ENCODE measurements at regions not wholly inside any gene's neighbourhood (a gene's known extent, or its start where the extent isn't known, plus 50 kb on each side); places are given as distances from the start of the nearest gene placed in this dataset.

DNA sequence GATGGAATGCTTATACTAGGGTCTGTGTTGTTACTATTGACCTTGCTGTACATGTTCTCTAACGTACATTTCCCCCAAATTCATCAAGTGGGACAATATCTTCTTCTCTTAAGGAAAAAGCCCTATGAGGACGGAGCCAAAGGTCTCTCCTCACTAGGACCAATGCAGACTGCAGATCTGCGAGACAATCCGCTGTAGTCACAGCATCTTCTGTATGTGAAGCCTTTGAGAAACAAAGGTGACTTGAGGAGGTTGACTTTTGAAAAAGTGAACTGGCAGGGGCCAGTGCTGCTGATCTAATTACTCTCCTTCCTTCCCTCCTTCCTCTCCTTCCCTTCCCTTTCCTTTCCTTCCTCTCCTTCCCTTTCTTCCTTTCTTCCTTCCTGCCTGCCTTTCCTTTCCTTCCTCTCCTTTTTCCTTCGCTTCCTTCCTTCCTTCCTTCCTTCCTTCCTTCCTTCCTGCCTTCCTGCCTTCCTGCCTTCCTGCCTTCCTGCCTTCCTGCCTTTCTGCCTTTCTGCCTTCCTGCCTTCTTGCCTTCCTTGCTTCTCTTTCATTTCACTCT is 71.1 kb upstream of the BASP1 start:
- Mint-ChIP-seq H3K4me3 (no peak overlapping the region), H3K27me3 (peaks cover 3% of the 10 kb centered on the region), H3K27ac (no peak overlapping the region), H3K4me1 (no peaks in the 10 kb centered on the region), H3K9me3 (peaks cover 2% of the 10 kb centered on the region), H3K36me3 (no peaks in the 10 kb centered on the region)
- CTCF ChIA-PET = no interaction called here
- DNase-seq = no peak

GRCh38 chr5:17147170-17147569 is 70.3 kb upstream of the BASP1 start:
- no peak for DNase-seq
- peaks cover 3% of the 10 kb centered on the region for H3K27me3 Mint-ChIP-seq
- H3K36me3 Mint-ChIP-seq = no peaks in the 10 kb centered on the region
- no peak overlapping the region for H3K27ac Mint-ChIP-seq
- no peak overlapping the region for H3K4me3 Mint-ChIP-seq
- H3K4me1 Mint-ChIP-seq = no peaks in the 10 kb centered on the region
- CTCF ChIA-PET = interaction anchor here (0.9 kb wide), 1 partner anchor 14 kb away, joined by 3 read pairs; no protein-coding TSS in a partner anchor
- H3K9me3 Mint-ChIP-seq = peaks cover 2% of the 10 kb centered on the region

DNA sequence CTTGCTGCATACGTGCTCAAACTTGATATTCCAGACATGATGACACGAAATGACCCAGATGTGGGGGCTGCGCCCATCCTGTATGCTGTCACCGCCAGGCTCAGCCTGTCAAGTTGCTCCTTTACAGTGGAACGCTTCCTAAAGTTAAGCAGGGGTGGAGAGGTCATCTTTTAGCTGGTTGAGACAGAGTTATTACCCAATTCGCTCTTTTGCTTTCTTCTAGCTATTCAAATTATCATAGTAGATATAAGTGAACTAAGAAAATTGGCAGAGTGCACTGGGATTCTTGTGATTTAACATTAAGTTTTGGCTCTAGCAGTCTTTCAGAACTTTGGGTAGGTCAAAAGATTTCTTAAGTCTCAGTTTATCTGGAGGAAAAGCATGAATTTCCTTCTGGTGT is 69.8 kb upstream of the BASP1 start:
- Mint-ChIP-seq H3K4me1 (no peaks in the 10 kb centered on the region), H3K27ac (no peak overlapping the region), H3K36me3 (no peaks in the 10 kb centered on the region), H3K27me3 (peaks cover 3% of the 10 kb centered on the region), H3K9me3 (peaks cover 2% of the 10 kb centered on the region), H3K4me3 (no peak overlapping the region)
- DNase-seq = no peak
- CTCF ChIA-PET = interaction anchor here (0.9 kb wide), 1 partner anchor 15 kb away, joined by 3 read pairs; no protein-coding TSS in a partner anchor

DNA sequence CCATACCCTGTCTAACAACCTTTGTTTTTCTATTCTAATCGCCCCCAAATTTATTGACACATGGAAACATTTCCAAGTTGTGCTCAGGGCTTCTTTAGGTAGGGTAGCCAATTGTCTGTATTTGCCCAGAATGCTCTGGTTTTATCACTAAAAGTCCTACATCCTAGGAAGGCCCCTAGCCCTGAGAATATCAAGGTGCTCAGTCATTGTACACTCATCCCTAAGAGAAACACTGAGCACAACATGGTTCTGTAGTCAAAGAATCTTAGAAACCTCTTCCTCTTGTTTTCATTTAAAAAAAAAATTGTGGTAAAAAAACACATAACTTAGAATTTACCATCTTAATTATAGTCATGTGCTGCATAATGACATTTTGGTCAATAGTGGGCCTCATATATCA is 69.0 kb upstream of the BASP1 start:
- Mint-ChIP-seq H3K27ac (no peak overlapping the region), H3K4me1 (no peaks in the 10 kb centered on the region), H3K9me3 (no peaks in the 10 kb centered on the region), H3K27me3 (peaks cover 3% of the 10 kb centered on the region), H3K36me3 (no peaks in the 10 kb centered on the region), H3K4me3 (no peak overlapping the region)
- DNase-seq = no peak
- CTCF ChIA-PET = no interaction called here

DNA sequence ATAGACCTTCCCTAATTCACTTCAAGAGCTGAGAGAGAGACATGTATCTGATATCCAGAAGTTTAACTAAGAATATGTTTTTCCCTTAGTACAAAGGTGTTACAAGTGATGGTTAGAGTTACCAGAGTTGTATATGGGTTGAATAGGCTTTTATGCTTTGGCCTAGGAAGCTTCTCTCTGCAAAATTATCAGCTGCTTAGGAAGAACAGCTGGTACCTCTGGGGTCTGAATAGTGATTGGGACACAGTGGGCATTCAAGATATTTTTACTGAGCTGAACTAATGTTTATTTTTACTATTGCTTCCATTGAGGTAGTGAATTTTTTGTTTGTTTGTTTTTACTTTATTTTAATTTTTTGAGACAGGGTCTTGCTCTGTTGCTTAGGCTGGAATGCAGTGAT is 67.6 kb upstream of the BASP1 start:
- Mint-ChIP-seq H3K27ac (no peak overlapping the region), H3K4me3 (no peak overlapping the region), H3K4me1 (no peaks in the 10 kb centered on the region), H3K9me3 (no peaks in the 10 kb centered on the region), H3K36me3 (no peaks in the 10 kb centered on the region), H3K27me3 (peaks cover 3% of the 10 kb centered on the region)
- no peak for DNase-seq
- CTCF ChIA-PET = interaction anchor here (2.9 kb wide), 1 partner anchor 18 kb away, joined by 9 read pairs; no protein-coding TSS in a partner anchor

GRCh38 chr5:17150531-17150930 is 66.9 kb upstream of the BASP1 start:
- H3K27me3 Mint-ChIP-seq = peaks cover 3% of the 10 kb centered on the region
- H3K27ac Mint-ChIP-seq = no peak overlapping the region
- no peak overlapping the region for H3K4me3 Mint-ChIP-seq
- no peaks in the 10 kb centered on the region for H3K36me3 Mint-ChIP-seq
- H3K9me3 Mint-ChIP-seq = no peaks in the 10 kb centered on the region
- H3K4me1 Mint-ChIP-seq = no peaks in the 10 kb centered on the region
- CTCF ChIA-PET = interaction anchor here (2.9 kb wide), 1 partner anchor 18 kb away, joined by 9 read pairs; no protein-coding TSS in a partner anchor
- DNase-seq = no peak

- H3K36me3 Mint-ChIP-seq = no peaks in the 10 kb centered on the region
- peaks cover under 1% of the 10 kb centered on the region for H3K27me3 Mint-ChIP-seq
- no peaks in the 10 kb centered on the region for H3K4me1 Mint-ChIP-seq
- no peak overlapping the region for H3K4me3 Mint-ChIP-seq
- no peak for DNase-seq
- H3K27ac Mint-ChIP-seq = no peak overlapping the region
- CTCF ChIA-PET = interaction anchor here (0.6 to 2.9 kb wide), 2 partner anchors 19 to 375 kb away, joined by 4 to 9 read pairs; no protein-coding TSS in a partner anchor
- no peaks in the 10 kb centered on the region for H3K9me3 Mint-ChIP-seq
Observed at GRCh38 chr5:17151686-17152085, 65.7 kb upstream of the BASP1 start.

DNA sequence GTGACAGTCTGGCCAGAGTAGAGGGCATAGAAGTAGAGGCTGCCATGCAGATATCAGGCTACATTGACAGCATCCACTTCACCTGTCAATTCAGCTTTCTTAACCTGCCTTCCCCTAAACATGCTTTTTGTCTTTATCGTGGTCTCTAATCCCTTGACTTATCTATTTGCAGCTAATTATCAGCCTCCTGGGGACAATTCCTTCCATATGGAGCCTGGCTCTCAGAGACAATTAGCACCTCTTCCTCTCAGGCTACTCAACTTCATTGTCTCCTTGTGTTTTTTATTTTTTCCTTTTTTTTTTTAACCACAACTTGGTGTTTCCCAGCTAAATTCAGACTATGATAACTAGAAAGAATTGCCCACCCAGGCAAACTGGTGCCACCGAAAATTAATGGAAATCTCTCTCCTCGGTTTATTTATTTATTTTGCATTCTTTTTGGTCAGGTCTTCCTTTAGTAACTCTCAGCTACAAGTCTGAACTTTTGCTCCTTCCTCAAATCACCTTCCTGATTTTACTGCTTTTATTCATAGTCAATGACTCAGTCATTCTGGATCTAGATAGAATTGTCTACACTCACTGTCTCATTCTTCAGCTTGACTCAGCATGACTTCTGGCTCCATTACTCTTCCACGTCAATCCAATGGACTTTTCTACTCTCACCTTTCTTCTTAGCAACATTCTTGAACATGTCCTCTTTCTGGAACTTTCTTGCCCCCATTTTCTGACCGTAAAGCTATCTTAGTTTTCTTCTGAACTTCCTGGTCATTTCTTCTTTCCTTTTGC is 63.0 kb upstream of the BASP1 start:
- CTCF ChIA-PET = no interaction called here
- H3K27ac Mint-ChIP-seq = no peak overlapping the region
- DNase-seq = no peak
- H3K4me3 Mint-ChIP-seq = no peak overlapping the region
- no peaks in the 10 kb centered on the region for H3K27me3 Mint-ChIP-seq
- no peaks in the 10 kb centered on the region for H3K4me1 Mint-ChIP-seq
- H3K36me3 Mint-ChIP-seq = no peaks in the 10 kb centered on the region
- H3K9me3 Mint-ChIP-seq = peaks cover 3% of the 10 kb centered on the region

DNA sequence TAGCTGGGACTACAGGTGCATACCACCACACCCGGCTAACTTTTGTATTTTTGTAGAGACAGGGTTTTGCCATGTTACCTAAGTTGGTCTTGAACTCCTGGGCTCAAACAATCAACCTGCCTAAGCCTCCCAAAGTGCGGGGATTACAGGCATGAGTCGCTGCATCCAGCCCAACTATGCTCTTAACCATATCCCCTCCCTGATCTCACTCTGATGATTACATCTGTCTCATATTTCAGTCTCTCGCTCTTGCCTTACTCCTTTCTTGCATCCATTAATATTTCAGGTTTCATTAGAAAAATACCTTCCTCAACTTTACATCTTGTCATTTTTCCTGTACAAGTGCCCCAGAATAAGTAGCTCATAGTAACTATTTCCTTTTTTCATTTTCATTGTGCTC is 61.0 kb upstream of the BASP1 start:
- peaks cover 3% of the 10 kb centered on the region for H3K9me3 Mint-ChIP-seq
- no peak for DNase-seq
- H3K4me1 Mint-ChIP-seq = no peaks in the 10 kb centered on the region
- no peaks in the 10 kb centered on the region for H3K36me3 Mint-ChIP-seq
- H3K27ac Mint-ChIP-seq = no peak overlapping the region
- no peaks in the 10 kb centered on the region for H3K27me3 Mint-ChIP-seq
- CTCF ChIA-PET = no interaction called here
- H3K4me3 Mint-ChIP-seq = no peak overlapping the region

- H3K4me3 Mint-ChIP-seq = no peak overlapping the region
- H3K4me1 Mint-ChIP-seq = no peaks in the 10 kb centered on the region
- DNase-seq = no peak
- no peak overlapping the region for H3K27ac Mint-ChIP-seq
- CTCF ChIA-PET = interaction anchor here (0.6 kb wide), 1 partner anchor 28 kb away, joined by 4 read pairs; no protein-coding TSS in a partner anchor
- no peaks in the 10 kb centered on the region for H3K27me3 Mint-ChIP-seq
- H3K9me3 Mint-ChIP-seq = peaks cover 3% of the 10 kb centered on the region
- no peaks in the 10 kb centered on the region for H3K36me3 Mint-ChIP-seq
Observed at GRCh38 chr5:17157294-17157693, 60.1 kb upstream of the BASP1 start.

DNA sequence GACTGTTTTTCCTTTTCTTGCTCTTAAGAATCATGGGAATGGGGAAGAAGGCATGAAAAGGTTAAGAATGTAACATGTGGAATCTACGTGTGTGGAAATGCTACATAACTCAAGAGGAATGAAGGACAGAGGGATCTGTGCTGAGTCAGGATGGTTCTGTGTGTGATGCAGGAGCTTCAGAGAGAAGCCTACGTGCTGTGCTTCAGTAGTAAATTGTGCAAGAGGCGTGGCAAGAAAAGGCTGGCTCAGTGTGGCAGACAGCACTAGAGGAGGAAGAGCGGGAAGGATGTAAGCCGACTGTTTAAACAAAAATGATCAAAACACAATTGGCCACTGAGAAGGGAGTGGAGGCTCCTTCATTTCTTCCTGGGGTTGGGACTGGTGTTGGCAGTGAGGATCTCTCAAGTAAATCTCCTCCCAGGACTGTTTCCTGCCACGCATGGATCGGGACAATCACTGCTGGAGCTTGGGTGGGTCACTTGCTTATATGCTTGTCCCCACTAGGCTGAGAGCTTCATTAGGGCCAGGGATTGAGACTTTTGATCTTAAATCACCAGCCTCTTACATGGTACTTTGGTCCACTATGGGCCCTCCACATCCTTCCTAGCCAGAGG is 59.4 kb upstream of the BASP1 start:
- Mint-ChIP-seq H3K9me3 (peaks cover 3% of the 10 kb centered on the region), H3K36me3 (no peaks in the 10 kb centered on the region), H3K4me1 (no peaks in the 10 kb centered on the region), H3K4me3 (no peak overlapping the region), H3K27me3 (no peaks in the 10 kb centered on the region), H3K27ac (no peak overlapping the region)
- DNase-seq = no peak
- CTCF ChIA-PET = interaction anchor here (0.6 kb wide), 1 partner anchor 28 kb away, joined by 4 read pairs; no protein-coding TSS in a partner anchor

DNA sequence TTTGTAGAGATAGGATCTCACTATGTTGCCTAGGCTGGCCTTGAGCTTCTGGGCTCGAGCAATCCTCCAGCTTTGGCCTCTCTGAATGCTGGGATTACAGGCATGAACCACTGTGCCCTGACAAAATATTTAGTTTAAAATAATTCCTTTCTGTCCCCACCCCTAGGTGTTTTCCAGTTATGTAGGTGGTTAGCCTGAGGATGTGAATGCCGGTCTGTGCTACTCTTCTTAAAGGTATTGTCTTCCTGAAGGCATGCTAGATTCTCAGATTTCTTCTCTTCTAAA is 56.7 kb upstream of the BASP1 start:
- H3K36me3 Mint-ChIP-seq = no peaks in the 10 kb centered on the region
- no peak overlapping the region for H3K4me3 Mint-ChIP-seq
- CTCF ChIA-PET = no interaction called here
- H3K4me1 Mint-ChIP-seq = no peaks in the 10 kb centered on the region
- no peak for DNase-seq
- peaks cover 3% of the 10 kb centered on the region for H3K9me3 Mint-ChIP-seq
- no peaks in the 10 kb centered on the region for H3K27me3 Mint-ChIP-seq
- no peak overlapping the region for H3K27ac Mint-ChIP-seq

GRCh38 chr5:17161662-17162061 is 55.8 kb upstream of the BASP1 start:
- H3K27me3 Mint-ChIP-seq = no peaks in the 10 kb centered on the region
- no peaks in the 10 kb centered on the region for H3K36me3 Mint-ChIP-seq
- H3K4me1 Mint-ChIP-seq = no peaks in the 10 kb centered on the region
- peaks cover 3% of the 10 kb centered on the region for H3K9me3 Mint-ChIP-seq
- no peak overlapping the region for H3K27ac Mint-ChIP-seq
- CTCF ChIA-PET = no interaction called here
- H3K4me3 Mint-ChIP-seq = no peak overlapping the region
- no peak for DNase-seq

- no peak overlapping the region for H3K4me3 Mint-ChIP-seq
- H3K9me3 Mint-ChIP-seq = no peaks in the 10 kb centered on the region
- H3K27me3 Mint-ChIP-seq = no peaks in the 10 kb centered on the region
- DNase-seq = no peak
- H3K27ac Mint-ChIP-seq = no peak overlapping the region
- no peaks in the 10 kb centered on the region for H3K36me3 Mint-ChIP-seq
- H3K4me1 Mint-ChIP-seq = no peaks in the 10 kb centered on the region
- CTCF ChIA-PET = no interaction called here
Observed at GRCh38 chr5:17163221-17163620, 54.2 kb upstream of the BASP1 start.

Data from activated naive CD4-positive, alpha-beta T cell treated with anti-CD3 and anti-CD28 coated beads, Interleukin-2, amount 10 ng/mL, durations not matched to agents 7 days and 5 days (primary cell).